ENCODE measurements at regions not wholly inside any gene's neighbourhood (a gene's known extent, or its start where the extent isn't known, plus 50 kb on each side); places are given as distances from the start of the nearest gene placed in this dataset.

GRCh38 chr2:145136702-145137101 lies 616.8 kb upstream of the ZEB2 start:
- TF ChIP-seq CTCF (IDR thresholded peaks at IDR 0.05; ENCODE audit: insufficient read depth, low read length) (no peak), REST (IDR thresholded peaks at IDR 0.05; ENCODE audit: insufficient replicate concordance, low read depth) (no peak)

All from HL-60 (cell line).